ENCODE measurements at regions not wholly inside any gene's neighbourhood (a gene's known extent, or its start where the extent isn't known, plus 50 kb on each side); places are given as distances from the start of the nearest gene placed in this dataset.

- H3K9me3 ChIP-seq = no peaks in the 10 kb centered on the region
- no peak overlapping the region for H3K4me3 ChIP-seq
- no peak for DNase-seq
- no peaks in the 10 kb centered on the region for H3K27me3 ChIP-seq
- H3K27ac ChIP-seq = no peak overlapping the region
- TF ChIP-seq POLR2A (IDR thresholded peaks at IDR 0.05) = no peak
- TF ChIP-seq, protein P1, sequence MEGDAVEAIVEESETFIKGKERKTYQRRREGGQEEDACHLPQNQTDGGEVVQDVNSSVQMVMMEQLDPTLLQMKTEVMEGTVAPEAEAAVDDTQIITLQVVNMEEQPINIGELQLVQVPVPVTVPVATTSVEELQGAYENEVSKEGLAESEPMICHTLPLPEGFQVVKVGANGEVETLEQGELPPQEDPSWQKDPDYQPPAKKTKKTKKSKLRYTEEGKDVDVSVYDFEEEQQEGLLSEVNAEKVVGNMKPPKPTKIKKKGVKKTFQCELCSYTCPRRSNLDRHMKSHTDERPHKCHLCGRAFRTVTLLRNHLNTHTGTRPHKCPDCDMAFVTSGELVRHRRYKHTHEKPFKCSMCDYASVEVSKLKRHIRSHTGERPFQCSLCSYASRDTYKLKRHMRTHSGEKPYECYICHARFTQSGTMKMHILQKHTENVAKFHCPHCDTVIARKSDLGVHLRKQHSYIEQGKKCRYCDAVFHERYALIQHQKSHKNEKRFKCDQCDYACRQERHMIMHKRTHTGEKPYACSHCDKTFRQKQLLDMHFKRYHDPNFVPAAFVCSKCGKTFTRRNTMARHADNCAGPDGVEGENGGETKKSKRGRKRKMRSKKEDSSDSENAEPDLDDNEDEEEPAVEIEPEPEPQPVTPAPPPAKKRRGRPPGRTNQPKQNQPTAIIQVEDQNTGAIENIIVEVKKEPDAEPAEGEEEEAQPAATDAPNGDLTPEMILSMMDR (IDR thresholded peaks at IDR 0.05) = no peak
- no peaks in the 10 kb centered on the region for H3K36me3 ChIP-seq
- no peaks in the 10 kb centered on the region for H3K4me1 ChIP-seq
Measured at GRCh38 chr7:35993676-35994606, 159.1 kb upstream of the EEPD1 start.

GRCh38 chr7:35995334-35995733 lies 157.7 kb upstream of the EEPD1 start:
- no peaks in the 10 kb centered on the region for H3K27me3 ChIP-seq
- H3K27ac ChIP-seq = no peak overlapping the region
- H3K9me3 ChIP-seq = no peaks in the 10 kb centered on the region
- no peaks in the 10 kb centered on the region for H3K36me3 ChIP-seq
- H3K4me3 ChIP-seq = no peak overlapping the region
- TF ChIP-seq, protein P1 (IDR thresholded peaks at IDR 0.05) = no peak
- no peak for TF ChIP-seq POLR2A (IDR thresholded peaks at IDR 0.05)
- DNase-seq = no peak
- no peaks in the 10 kb centered on the region for H3K4me1 ChIP-seq

DNA sequence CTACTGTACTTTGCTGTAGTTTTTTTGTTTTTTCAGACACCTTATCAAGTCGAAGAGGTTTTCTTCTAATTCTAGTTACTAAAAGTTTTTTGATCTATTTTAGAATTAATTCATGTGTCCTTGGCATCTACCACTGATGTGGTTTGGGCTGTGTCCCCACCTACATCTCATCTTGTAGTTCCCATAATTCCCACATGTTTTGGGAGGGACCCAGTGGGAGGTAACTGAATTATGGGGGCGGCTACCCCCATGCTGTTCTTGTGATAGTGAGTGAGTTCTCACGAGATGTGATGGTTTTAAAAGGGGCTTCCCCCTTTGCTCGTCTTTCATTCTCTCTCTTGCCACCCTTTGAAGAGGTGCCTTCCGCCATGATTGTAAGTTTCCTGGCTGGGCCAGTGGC lies 154.6 kb upstream of the EEPD1 start:
- Histone ChIP-seq H3K9me3 (no peaks in the 10 kb centered on the region), H3K4me1 (no peaks in the 10 kb centered on the region), H3K4me3 (no peak overlapping the region), H3K27ac (no peak overlapping the region), H3K27me3 (no peaks in the 10 kb centered on the region), H3K36me3 (no peaks in the 10 kb centered on the region)
- no peak for DNase-seq
- TF ChIP-seq, protein P1 (IDR thresholded peaks at IDR 0.05) = no peak
- no peak for TF ChIP-seq POLR2A (IDR thresholded peaks at IDR 0.05)

DNA sequence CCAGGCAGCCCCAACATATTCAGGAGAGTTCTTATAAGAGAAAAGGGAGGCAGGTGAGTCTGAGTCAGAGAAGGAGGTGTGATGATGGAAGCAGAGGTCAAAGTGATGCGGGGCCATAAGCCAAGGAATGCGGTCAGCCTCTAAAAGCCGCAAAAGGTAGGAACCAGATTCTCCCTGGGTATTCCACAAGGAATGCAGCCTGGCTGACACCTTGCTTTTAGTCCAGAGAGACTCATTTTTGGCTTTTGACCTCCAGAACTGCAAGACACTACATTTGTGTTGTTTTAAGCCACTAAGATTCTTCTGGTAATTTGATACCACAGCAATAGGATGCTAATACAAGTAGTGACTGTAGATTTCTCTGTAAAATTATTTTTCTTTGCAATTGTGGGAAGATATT lies 151.5 kb upstream of the EEPD1 start:
- Histone ChIP-seq H3K4me3 (no peak overlapping the region), H3K36me3 (no peaks in the 10 kb centered on the region), H3K4me1 (no peaks in the 10 kb centered on the region), H3K9me3 (no peaks in the 10 kb centered on the region), H3K27me3 (no peaks in the 10 kb centered on the region), H3K27ac (no peak overlapping the region)
- TF ChIP-seq, protein P1 (IDR thresholded peaks at IDR 0.05) = no peak
- TF ChIP-seq POLR2A (IDR thresholded peaks at IDR 0.05) = no peak
- no peak for DNase-seq

- no peak for DNase-seq
- Histone ChIP-seq H3K4me1 (no peaks in the 10 kb centered on the region), H3K27ac (no peak overlapping the region), H3K9me3 (no peaks in the 10 kb centered on the region), H3K36me3 (no peaks in the 10 kb centered on the region), H3K27me3 (no peaks in the 10 kb centered on the region), H3K4me3 (no peak overlapping the region)
- no peak for TF ChIP-seq POLR2A (IDR thresholded peaks at IDR 0.05)
- TF ChIP-seq, protein P1 (IDR thresholded peaks at IDR 0.05) = no peak
Measured at GRCh38 chr7:36002900-36003299, 150.2 kb upstream of the EEPD1 start.

All from Peyer's patch (tissue), 4 donors.